ENCODE measurements at regions not wholly inside any gene's neighbourhood (a gene's known extent, or its start where the extent isn't known, plus 50 kb on each side); places are given as distances from the start of the nearest gene placed in this dataset.
"Not testable (repeated sequence)": the region's sequence is repeated elsewhere in the genome, so short reads cannot be mapped to it uniquely, and the experiment has no call there.

GRCh38 chr15:99486371-99487336 is 79.1 kb upstream of the MEF2A start:
- DNase-seq = peak; percentile 67

GRCh38 chr15:99487337-99487730 is 78.5 kb upstream of the MEF2A start:
- no peak for DNase-seq

- no peak for DNase-seq
Observed at GRCh38 chr15:99492275-99492674, 73.5 kb upstream of the MEF2A start.

GRCh38 chr15:99492716-99493115 is 73.1 kb upstream of the MEF2A start:
- no peak for DNase-seq

GRCh38 chr15:99493461-99493860 is 72.3 kb upstream of the MEF2A start:
- no peak for DNase-seq

- DNase-seq = not testable (repeated sequence)
Observed at GRCh38 chr15:99494536-99495233, 71.1 kb upstream of the MEF2A start.

- DNase-seq = no peak
Observed at GRCh38 chr15:99495430-99496301, 70.1 kb upstream of the MEF2A start.

GRCh38 chr15:99496302-99496629 is 69.5 kb upstream of the MEF2A start:
- DNase-seq = no peak

GRCh38 chr15:99502182-99502581 is 63.6 kb upstream of the MEF2A start:
- no peak for DNase-seq

GRCh38 chr15:99502661-99503060 is 63.1 kb upstream of the MEF2A start:
- no peak for DNase-seq

GRCh38 chr15:99503411-99503810 is 62.4 kb upstream of the MEF2A start:
- no peak for DNase-seq

- no peak for DNase-seq
Observed at GRCh38 chr15:99504071-99504822, 61.5 kb upstream of the MEF2A start.

GRCh38 chr15:99504823-99505551 is 60.8 kb upstream of the MEF2A start:
- DNase-seq = no peak

- DNase-seq = no peak
Observed at GRCh38 chr15:99506399-99506798, 59.4 kb upstream of the MEF2A start.

- DNase-seq = no peak
Observed at GRCh38 chr15:99507016-99507503, 58.7 kb upstream of the MEF2A start.

- DNase-seq = peak; percentile 12
Observed at GRCh38 chr15:99507504-99508310, 58.1 kb upstream of the MEF2A start.

GRCh38 chr15:99508311-99508645 is 57.5 kb upstream of the MEF2A start:
- no peak for DNase-seq

- no peak for DNase-seq
Observed at GRCh38 chr15:99508852-99509251, 56.9 kb upstream of the MEF2A start.

- DNase-seq = no peak
Observed at GRCh38 chr15:99509686-99510461, 55.9 kb upstream of the MEF2A start.

GRCh38 chr15:99511531-99511865 is 54.3 kb upstream of the MEF2A start:
- DNase-seq = no peak

Data from NCI-H2029 (cell line).